GM13977 (cell line): ENCODE measurements at regions not wholly inside any gene's neighbourhood (a gene's known extent, or its start where the extent isn't known, plus 50 kb on each side); places are given as distances from the start of the nearest gene placed in this dataset.
"Not testable (repeated sequence)": the region's sequence is repeated elsewhere in the genome, so short reads cannot be mapped to it uniquely, and the experiment has no call there.

Source experiments
- DNase-seq: peaks from one replicate; pipeline ENCODE4 v3.0.0; 2012; ENCODE audit warnings: low spot score
- CTCF ChIP-seq: IDR thresholded peaks from 2 replicates; pipeline ENCODE4 v1.5.1; 2012; ENCODE audit warnings: mild to moderate bottlenecking, control low read depth; ENCODE audit not compliant: insufficient read depth; ENCODE audit errors: extremely low read depth, missing control alignments
- in situ Hi-C: fragments of 300-500 bp; cut with MboI; formaldehyde crosslinking; loops from one replicate; pipeline ENCODE4 v1.12.0; 2022; ENCODE audit warnings: low sequenced_read_pairs, low pct_unique_long_range_greater_than_20kb, mixed read lengths, inconsistent platforms; ENCODE audit not compliant: unreplicated experiment

- peak; percentile 58 for DNase-seq
- in situ Hi-C loops: no loop called here
- peak; percentile 87 for TF ChIP-seq CTCF
These were observed 140.0 kb downstream of the CHD9NB start for GRCh38 chr16:52912565-52913173.

DNA sequence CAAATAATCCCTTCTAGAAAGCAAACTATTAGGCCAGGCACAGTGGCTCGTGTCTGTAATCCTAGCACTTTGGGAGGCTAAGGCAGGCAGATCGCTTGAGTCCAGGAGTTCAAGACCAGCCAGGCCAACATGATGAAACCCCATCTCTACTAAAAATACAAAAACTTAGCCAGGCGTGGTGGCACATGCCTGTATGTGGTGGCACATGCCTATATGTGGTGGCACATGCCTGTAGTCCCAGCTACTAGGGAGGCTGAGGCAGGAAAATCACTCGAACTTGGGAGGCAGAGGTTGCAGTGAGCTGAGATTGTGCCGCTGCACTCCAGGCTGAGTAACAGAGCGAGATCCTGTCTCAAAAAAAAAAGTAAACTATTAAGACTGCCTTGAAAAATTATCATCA is 144.6 kb downstream of the CHD9NB start:
- in situ Hi-C loops, DNase-seq: not testable (repeated sequence)

DNA sequence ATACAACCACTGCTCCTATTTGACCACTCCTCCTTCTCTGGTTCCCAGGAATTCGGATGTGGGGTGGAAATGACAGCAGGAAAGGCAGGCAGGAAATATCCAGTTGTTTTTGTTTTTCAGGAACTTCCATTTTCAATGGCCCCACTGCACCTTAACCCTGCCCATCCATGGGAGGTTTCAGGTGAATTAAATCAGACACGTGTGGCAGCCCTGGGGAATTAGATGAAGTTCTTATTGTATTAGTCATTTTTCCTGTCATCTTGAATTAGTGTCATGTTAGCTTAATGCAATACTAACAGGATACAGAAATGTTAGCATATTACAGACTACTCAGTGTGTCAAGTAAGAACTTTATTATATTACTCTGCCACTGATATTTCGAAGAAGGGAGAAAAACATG is 146.4 kb downstream of the CHD9NB start:
- in situ Hi-C loops: no loop called here
- TF ChIP-seq CTCF: no peak
- DNase-seq: no peak

- TF ChIP-seq CTCF: no peak
- in situ Hi-C loops: no loop called here
- no peak for DNase-seq
These were observed 156.1 kb downstream of the CHD9NB start for GRCh38 chr16:52896478-52897164.

DNA sequence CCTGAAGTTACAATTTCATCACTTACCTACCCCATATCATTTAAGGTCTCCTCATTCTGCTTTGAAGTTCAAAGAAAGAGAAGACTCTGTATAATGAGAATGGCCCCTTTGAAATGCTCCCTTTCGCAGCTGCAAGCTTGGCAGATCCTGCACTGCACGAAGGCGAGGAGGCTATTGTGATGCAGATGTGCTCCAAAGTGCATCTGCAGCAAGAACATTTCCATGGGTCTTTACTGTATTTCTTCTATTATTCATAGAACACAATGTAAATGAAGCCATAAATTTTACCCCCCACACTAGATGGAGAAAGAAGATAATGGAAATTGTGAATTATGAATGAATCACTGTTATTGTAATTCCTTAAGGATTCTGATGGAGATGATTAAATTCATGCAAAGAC is 178.7 kb downstream of the CHD9NB start:
- DNase-seq: no peak
- TF ChIP-seq CTCF: no peak
- in situ Hi-C loops: no loop called here

- no peak for DNase-seq
These were observed 180.0 kb downstream of the CHD9NB start for GRCh38 chr16:52872731-52873130.

More at GRCh38 chr16:52872731-52873130, 180.0 kb downstream of the CHD9NB start:
- no peak for TF ChIP-seq CTCF
- in situ Hi-C loops: no loop called here
